Fibroblast of the aortic adventitia (primary cell): ENCODE measurements at regions not wholly inside any gene's neighbourhood (a gene's known extent, or its start where the extent isn't known, plus 50 kb on each side); places are given as distances from the start of the nearest gene placed in this dataset.

Experiments used
- DNase-seq: peaks from one replicate; pipeline ENCODE4 v3.0.0-alpha.2; 2010; ENCODE audit warnings: low read depth
- H3K4me3 ChIP-seq: 2 replicates; pipeline ENCODE4 v1.5.1; 2011; ENCODE audit warnings: low read depth, mild to moderate bottlenecking, control low read depth, low read length, moderate library complexity
- CTCF ChIP-seq: IDR thresholded peaks from 2 replicates; pipeline ENCODE4 v1.5.1; 2011; ENCODE audit warnings: mild to moderate bottlenecking, low read length, control low read depth, inconsistent platforms; ENCODE audit not compliant: insufficient read depth

GRCh38 chr2:147031897-147032296, 812.9 kb upstream of the ACVR2A start:
- no peak overlapping the region for H3K4me3 ChIP-seq
- DNase-seq, result no peak
- no peak for TF ChIP-seq CTCF

- DNase-seq, result peak; percentile 69
- TF ChIP-seq CTCF, result no peak
- H3K4me3 ChIP-seq, result no peak overlapping the region
Observed at GRCh38 chr2:147030966-147031720, 813.7 kb upstream of the ACVR2A start.

GRCh38 chr2:147027436-147027835, 817.4 kb upstream of the ACVR2A start:
- TF ChIP-seq CTCF, result no peak
- no peak overlapping the region for H3K4me3 ChIP-seq
- no peak for DNase-seq

GRCh38 chr2:147026664-147027295, 818.0 kb upstream of the ACVR2A start:
- no peak for TF ChIP-seq CTCF
- peak; percentile 92 for DNase-seq
- H3K4me3 ChIP-seq, result no peak overlapping the region

- TF ChIP-seq CTCF, result no peak
- peak; percentile 92 for DNase-seq
- no peak overlapping the region for H3K4me3 ChIP-seq
Observed at GRCh38 chr2:147025646-147026585, 818.9 kb upstream of the ACVR2A start.

GRCh38 chr2:147019311-147019710, 825.5 kb upstream of the ACVR2A start:
- no peak overlapping the region for H3K4me3 ChIP-seq
- peak; percentile 48 for DNase-seq
- TF ChIP-seq CTCF, result no peak
